Hematopoietic multipotent progenitor cell treated with erythropoietin and hydrocortisone succinate and interleukin-3 and kit ligand, for 6 days (in vitro differentiated cells): ENCODE measurements at regions not wholly inside any gene's neighbourhood (a gene's known extent, or its start where the extent isn't known, plus 50 kb on each side); places are given as distances from the start of the nearest gene placed in this dataset.

Source experiments
- DNase-seq: peaks from one replicate; pipeline ENCODE4 v3.0.0-alpha.2; 2015

DNA sequence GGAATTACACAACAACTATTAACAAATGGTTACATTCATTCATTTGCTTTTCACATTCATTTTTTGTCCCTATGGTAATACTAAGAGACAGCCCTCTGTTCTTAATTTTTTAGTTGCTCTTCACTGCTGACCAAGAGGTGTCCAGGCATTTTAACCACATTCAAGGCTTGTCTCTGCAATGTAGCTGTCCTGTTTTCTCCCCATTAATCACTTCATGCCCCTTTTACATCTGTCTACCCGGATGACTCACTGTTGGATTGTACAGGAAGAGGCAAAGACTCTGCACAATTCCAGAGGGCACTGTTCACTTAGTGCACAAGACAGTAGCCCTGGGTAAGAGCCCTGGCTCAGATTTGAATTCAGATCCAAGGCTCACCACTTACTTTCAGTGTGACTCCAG lies 168.5 kb downstream of the NOC3L start:
- no peak for DNase-seq

DNA sequence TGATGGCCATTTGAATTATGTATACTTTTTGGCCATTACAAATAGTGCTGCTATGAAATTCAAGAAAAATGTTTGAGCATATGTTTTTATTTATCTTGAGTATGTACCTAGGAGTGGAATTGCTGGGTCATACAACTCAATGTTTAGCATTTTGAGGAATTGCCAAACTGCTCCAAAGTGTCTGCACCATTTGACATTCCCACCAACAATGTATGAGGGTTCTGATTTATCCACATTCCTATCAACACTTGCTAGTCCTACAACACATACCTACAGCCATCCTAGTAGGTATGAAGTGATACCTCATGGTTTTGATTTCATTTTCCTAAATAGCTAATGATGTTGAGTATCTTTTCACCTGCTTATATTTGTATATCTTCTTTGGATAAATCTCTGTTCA lies 165.5 kb downstream of the NOC3L start:
- DNase-seq, result no peak

DNA sequence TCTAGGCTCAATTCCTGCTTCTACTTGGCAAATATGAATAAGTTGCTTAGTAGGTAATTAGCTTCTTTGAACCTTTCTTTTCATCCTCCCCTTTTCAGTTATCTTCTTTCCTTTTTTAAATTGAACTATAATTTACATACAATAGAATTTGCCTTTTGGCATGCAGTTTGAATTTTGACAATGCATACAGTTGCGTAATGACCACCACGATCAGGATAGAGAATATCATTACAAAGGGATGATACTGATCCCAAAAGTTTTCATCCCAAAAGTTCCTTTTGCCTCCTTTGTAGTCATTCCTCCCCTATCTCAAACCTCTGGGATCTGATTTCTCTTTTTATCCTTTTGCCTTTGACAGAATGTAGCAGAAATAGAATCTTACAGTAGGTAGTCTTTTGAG lies 164.4 kb downstream of the NOC3L start:
- no peak for DNase-seq

DNA sequence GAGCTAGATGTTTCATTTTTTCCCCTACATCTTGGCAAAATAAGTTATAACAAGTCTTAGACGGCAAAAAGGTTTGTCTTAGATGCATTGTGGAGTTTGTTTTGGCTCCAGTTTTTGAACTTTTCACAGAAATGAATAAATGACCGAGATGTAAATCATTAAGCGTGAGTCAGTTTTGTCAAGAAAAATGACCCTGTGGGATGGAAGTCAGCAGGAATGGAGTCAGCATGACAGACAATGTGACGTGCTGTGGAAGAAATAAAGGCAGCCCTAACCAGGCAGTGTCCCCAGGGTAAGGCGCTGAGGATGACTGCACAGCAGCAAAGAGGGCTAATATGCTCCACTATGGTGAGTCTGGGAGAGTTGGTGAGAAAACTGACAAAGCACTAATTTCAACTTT lies 163.2 kb downstream of the NOC3L start:
- no peak for DNase-seq

DNA sequence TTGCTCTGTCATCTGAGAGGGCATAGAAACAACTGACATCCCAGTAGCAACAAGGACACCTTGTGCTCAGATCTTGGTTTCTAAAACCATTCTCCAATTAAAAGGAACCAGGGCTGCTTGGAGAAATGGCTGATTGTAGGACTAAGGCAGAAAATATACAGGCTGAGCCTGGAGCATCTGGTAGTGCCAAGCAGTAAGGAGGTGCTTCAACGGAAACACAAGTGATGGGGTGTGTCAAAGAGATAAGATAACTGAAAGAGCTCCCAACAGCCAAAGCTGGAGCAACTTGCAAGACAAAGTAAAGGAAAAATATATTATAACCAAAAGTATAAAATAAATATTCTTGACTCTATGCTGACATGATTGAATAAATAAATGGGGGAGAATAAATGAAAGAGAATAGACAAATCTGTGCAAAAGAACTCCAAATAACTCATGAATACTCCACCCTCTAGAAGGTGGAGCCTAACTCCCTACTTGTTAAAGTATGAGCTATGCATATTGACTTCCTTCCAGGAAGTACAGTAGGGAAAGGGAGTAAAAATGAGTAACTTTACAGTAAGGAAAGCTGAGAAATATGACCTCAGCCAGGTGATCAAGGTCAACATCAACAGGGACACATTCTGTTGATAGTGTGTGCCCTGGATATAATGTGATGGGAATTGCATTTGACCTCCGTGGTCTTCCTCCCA lies 162.4 kb downstream of the NOC3L start:
- DNase-seq, result peak; percentile 42

DNA sequence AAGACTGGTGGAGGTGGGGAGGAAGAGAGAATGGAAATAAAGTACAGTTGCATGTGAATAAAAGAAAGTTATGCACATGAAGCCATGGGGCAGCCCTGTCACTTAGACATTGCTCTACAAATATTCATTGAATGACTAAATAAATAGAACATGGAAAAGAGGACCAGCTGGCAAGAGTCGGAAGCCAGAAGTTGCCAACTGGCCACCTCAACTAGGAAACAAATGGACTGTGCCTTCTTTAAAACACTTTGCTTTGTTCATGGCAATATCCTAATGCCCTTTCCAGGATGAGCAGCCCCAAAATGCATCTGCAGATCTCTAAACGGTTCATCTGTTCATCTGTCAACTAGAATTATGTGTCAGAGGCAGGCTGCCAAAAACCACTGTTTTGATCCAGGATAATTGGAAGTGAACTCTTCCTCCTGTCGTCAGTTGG lies 157.3 kb downstream of the NOC3L start:
- no peak for DNase-seq

DNA sequence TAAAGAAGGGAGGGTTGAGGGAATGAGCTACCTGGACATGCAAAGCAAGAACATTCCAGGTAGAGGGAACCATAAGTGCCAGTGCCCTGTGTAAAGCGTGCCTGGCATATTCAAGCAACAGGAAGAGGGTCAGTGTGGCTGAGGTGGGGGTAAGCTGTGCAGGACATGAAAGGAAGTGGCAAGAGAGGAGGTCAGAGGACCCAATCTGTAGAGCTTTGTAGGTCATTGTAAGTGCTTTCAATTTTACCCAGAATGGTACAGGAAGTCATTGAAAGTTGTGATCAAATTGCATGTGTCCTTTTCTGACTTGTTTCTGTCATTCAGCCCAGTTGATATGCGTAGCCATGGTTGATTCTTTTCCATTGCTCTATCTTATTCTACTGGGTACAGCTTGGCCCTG lies 156.6 kb downstream of the NOC3L start:
- no peak for DNase-seq

DNA sequence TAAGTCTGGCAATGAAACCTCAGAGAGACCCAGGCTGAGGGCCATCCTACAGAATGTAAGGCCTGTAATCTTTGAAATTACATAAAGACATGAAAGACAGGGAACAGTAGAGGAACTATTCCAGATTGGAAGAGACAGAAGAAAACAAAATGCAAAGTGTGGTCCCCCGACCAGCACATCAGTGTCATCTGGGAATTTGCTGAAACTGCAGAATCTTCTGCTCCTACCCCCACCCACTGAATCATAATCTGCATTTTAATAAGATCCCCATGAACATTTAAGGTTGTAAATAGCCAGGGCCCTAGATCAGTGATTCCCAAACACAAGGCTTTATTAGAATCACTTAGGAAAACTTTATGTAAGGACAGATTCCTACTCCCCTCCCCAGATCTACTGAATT lies 154.4 kb downstream of the NOC3L start:
- no peak for DNase-seq

DNA sequence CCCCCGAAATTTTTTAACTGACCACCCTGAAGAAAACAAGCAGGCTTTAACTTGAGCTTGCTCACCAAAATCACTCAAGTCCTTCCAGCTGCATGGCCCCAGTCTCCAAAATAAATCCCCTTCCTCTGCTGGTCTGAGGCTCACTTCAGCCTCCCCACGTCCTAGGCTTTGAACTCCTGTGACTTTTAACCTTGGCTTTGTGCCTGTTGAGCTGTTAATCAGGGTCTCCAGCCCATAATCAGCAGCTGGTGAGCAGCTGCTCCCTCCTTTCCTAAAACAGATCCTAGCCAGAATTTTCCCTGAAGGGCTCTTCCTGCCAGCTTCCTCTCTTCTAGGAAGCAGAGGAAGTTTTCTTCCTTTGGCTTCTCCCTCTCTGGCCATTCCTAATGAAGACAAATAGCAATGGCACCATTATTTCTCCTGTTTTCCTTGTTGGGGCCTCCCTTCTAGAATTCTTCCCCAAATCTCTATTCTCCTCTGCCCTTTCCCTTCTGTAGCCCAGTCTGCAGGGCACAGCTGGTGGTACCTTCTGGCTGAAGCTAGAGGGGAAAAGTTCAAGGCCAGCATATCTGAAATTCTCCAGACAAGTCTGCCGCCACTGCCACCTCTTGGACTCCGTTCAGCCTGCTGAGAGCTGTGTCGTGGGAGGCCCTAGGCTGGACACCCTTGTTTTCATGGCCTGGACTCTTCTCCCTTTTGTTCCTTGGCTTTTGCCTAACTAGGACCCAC lies 152.1 kb downstream of the NOC3L start:
- DNase-seq, result no peak

DNA sequence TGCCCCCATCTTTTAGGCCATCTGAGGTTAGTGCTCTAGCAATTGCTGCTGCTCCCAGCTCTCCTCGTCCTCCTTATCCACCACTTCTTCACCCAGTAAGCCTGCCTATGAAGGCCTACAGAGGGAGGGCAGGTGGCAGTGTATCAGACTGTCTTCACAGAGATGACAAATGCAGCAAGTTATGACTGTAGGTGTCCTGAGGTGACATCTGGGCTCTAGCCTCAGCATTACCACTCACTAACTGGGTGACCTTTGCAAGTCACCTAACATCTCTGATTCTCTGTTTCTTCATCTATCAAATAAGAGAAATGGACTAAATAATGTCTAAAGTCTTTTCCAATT lies 151.6 kb downstream of the NOC3L start:
- no peak for DNase-seq

DNA sequence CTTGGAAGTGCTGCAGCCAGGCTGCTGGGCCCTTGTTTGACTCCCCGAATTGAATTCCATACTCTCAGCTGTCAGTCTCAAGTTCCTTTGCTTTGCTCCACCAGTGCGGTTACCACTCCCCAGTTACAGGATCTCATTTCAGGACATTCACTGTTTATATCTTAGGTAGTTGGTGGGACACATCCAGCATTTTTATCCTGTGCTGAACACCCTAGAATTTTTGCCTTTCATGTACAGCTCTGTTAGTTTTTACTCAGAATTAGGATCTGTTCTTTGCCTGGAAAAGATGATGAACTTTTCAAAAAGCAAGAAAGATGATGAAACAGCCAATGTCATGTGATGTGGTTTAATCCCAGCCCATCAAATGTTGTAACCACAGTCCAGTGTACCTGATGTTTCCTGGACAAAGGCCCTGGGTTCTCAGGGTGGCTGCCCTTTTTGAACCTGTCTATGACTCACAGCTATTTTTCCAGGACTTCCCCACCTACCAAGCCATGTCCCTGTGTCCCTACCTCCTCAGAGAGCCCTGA lies 149.7 kb downstream of the NOC3L start:
- no peak for DNase-seq

DNA sequence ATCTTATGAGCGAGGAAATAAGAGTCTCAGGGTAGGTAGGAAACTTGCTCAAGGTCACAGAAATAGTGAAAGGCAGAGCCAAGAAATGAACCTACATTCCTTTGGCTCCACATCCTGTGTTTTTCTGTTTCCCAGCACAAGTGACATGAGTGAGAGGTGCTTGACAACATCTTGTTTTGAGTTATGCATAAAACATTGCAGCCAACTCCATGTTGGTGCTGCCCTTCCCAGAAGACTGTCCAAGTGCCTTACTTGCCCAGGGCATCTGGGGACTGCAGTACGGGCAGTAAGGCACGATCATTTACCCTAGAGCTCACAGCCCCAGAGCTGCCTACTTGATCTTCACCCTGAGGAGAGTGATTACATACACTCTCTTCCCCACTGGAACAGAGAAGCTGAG lies 148.8 kb downstream of the NOC3L start:
- DNase-seq, result no peak

DNA sequence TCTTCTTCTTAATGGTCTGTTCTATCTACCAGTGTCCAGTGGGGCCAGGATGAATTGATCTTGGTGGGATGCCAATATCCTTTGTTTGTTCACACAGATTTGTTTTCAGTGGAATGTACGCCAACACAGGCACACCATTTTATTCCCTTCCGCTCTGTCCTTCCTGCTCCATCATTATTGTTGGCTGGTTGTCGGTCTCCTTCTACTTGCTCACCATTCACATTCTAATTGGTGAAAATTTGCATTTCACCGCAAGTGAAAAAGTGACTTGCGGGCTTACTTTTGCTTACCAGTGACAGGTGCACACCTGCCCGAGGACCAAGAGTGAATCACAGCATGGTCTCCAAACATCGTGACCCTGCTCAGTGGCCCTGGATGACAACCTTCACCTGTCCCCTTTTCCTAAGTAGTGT lies 148.3 kb downstream of the NOC3L start:
- no peak for DNase-seq

DNA sequence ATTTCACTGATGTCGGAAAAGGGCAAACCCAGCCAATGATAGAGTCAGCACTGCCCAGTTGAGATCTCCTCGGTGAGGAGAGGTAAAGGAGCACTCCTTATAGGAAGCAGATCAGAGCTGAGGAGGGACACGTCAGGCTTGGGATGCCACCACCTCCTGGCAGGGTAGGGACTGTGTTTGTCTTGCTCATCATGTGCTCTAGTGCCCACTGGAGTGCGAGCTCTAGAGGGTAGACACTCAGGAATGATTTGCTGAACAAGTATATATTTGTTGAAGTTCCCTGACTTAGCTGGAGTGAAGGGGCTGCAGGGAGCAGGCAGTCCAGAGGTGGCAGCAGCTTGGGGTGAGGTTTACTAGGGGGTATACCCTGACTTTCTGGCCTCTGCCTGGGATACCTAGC lies 146.5 kb downstream of the NOC3L start:
- no peak for DNase-seq

DNA sequence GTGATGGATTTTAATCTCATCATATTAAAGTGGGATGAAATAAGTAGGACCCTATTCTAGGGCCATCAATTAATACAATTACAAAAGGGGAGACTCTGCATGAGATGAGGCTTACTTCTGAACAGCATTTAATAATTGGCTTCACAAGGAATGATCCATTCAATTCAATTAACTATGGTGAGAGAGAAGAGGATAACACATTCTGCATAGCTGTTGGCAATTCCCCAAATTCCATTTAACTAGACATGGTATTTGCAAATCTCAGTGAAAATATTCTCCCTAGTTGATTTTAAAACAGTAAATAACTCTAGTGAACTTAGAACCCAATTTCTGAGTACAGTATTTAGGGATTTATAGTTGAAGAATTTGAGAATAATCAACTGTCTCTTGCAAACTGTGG lies 145.3 kb downstream of the NOC3L start:
- DNase-seq, result no peak

DNA sequence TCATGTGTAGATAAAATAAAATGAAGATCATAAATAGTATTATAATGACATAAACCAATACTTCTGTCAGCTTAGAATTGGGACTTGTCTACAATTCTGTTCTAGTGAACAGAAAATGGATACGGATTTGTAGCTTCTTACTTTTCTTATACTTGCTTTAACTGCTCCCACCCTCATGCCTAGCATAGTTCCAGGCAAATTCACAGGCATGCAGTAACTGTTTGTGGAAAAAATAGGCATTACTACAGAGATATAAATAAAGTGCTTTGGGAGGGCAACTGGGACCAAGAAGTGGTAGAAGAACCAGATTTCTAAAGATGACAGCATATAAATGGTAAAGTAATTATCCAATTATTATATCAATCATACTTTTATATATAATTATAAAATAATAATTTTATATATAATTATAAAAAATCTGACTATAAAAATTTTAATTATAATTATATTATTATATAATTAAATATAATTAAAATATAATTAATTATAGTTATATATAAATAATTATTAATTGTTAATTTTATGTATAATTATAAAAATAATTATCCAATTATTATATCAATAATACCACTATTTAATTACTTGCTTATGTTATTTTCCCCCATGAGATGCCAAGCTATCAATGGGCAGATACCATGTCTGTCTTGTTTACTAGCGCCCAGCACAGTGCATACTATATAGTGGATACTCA lies 144.1 kb downstream of the NOC3L start:
- DNase-seq, result no peak

DNA sequence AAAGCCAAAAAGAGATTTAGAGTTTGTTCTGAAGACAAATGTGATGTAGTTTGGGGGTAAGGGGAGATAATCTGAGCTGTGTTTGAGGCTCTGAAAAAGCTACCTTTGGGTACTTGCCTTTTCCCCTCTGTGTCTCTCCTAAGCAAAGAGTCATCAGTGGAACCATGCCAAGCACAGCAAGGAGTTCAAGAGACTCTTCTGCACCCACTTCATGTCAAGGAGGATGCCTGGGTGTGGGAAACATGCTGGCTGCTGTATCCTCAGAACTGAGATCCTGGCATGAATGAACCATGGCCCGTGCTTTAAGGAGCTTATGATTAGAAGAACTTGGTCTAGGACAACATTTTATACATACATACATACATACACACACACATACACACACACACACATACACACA lies 142.9 kb downstream of the NOC3L start:
- DNase-seq, result no peak

DNA sequence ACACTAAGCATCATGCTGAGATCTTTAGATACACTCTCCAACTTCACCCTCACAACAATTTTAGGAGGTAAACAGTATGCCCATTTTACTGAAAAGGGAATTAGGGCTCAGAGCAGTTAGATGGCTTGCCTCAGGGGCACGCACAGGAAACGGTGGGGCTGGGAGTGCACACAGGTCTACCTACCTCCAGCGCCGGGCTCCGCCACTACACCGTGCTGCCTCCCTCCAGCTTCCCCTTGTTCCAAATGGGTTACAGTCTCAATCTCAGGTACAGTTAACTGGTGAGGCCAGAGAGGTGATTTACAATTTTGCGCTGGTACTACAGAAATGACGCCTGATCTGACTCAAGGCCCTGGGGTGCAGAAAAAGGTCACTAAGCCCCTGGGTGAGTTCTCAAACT lies 142.0 kb downstream of the NOC3L start:
- DNase-seq, result no peak

DNA sequence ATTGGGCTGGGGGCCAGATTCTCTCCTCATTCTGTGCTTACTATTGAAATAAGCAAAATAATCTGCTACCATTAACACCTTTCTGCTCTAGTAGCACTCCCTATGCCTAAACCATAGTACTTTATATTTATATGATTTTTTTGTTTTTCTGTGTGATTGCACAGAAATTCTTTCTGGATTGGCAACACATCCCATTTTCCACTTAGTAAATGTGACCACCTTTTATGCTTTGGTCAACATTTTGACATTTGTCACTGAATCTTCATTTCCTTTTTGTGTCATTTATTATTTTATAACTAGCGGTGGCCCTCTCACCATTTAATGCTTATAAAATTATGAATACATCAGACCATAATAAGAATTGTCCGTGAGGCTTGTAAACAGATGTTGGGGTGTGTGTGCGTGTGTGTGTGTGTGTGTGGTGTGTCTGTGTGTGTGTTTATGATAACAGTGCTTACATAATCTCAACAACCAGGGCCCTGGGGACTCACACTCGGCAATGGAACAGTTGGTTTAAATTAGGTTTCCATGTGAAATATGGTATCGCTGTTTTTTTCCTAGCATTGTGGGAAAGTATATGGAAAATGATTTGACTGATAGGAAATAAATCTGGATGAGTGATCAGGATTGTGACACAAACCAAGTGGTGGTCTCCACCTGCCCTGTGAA lies 138.9 kb downstream of the NOC3L start:
- no peak for DNase-seq

DNA sequence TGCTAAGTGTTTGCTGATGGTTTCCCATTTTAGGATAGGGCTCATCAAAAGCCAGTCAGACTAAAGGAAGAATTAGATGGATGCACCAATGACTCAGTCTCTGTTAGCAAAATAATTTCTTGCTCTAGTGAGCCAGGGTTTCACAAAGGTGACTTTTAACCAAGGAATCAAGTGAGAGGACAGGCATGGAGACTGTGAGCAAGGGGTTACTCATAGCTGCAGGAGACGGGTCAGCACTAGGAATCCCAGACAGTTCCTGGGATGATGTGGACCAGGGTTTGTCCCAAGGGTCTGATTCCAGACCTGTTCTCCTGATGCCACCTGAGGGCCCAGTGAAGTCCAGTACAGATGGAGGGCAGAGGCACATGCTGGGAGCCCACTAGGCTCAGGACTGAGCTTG lies 138.1 kb downstream of the NOC3L start:
- no peak for DNase-seq

DNA sequence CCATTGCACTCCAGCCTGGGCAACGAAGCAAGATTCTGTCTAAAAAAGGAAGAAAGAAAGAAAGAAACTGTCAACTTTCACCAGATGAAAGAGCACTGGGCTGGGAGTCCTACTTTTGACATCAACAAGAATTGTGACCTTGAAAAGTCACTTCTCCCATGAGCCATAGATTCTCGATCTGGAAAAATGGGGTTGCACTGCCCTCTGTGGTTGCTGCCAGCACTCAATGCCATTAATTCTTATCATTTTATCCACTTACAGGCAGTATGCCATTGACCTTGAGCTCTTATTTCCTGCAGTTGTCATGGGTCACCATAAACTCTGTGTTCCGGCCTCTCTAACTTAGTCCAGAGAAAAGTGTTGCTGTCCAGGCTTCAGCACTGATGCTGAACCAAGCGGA lies 137.2 kb downstream of the NOC3L start:
- DNase-seq, result peak; percentile 9

DNA sequence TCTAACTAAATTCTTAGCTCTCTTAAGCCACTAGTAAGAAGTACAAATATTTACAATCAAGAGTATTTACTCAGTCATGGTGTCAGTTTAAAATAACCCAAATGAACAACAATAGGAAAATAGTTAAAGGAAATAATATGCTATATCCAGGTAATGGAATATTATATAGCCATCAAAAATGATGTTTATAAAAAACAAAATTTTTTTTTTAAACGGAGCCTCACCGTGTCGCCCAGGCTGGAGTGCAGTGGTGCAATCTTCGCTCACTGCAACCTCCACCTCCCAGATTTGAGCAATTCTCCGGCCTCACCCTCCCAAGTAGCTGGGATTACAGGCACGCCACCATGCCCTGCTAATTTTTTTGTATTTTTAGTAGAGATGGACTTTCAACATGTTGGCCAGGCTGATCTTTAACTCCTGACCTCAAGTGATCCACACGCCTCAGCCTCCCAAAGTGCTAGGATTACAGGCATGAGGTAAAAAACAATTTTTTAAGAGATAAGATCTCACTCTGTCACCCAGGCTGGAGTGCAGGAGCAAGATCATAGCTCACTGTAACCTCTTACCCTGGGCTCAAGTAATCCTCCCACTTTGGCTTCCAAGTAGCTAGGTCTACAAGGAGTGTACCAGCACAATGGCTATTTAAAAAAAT lies 132.5 kb downstream of the NOC3L start:
- DNase-seq, result no peak
